ENCODE measurements at regions not wholly inside any gene's neighbourhood (a gene's known extent, or its start where the extent isn't known, plus 50 kb on each side); places are given as distances from the start of the nearest gene placed in this dataset.
"Not testable (repeated sequence)": the region's sequence is repeated elsewhere in the genome, so short reads cannot be mapped to it uniquely, and the experiment has no call there.

DNA sequence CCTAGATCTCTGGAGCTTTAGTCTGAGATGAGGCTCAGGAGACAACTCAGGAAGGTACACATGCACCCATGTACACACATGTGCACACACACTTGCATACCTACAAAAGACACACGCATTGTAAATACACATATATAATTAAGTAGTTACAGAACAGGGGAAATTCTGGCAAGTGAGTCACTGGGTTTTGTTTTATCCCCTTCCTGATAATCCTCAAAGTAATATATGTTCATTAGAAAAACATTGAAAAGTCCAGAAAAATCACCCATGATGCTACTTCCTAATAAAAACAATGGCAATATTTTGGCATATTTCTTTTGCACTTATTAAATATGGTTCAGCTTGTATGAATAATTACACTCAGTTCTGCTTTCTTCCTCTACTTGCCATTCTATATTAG is 115.3 kb upstream of the ECI2 start:
- no peak for DNase-seq

DNA sequence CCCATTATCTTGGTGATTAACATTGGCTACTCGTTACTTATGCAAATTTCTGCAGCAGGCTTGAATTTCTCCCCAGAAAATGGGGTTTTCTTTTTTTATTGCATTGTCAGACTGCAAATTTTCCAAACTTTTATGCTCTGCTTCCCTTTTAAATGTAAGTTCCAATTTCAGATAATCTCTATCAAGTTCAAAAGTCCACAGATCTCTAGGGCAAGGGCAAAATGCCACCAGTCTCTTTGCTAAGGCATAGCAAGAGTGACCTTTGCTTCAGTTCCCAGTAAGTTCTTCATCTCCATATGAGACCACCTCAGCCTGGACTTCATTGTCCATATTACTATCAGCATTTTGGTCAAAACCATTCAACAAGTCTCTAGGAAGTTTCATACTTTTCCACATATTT is 108.5 kb upstream of the ECI2 start:
- DNase-seq, result not testable (repeated sequence)

DNA sequence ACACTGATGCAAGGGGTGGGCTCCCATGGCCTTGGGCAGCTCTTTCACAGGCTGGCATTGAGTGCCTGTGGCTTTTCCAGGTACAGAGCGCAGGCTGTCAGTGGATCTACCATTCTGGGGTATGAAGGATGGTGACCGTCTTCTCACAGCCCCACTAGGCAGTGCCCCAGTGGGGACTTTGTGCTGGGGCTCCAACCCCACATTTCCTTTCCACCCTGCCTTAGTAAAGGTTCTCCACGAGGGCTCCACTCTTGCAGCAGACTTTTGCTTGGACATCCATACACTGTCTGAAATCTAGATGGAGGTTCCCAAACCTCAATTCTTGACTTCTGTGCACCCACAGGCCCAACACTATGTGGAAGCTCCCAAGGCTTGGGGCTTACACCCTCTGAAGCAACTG is 107.9 kb upstream of the ECI2 start:
- DNase-seq, result no peak

- no peak for DNase-seq
Observed at GRCh38 chr6:4242601-4243000, 107.2 kb upstream of the ECI2 start.

DNA sequence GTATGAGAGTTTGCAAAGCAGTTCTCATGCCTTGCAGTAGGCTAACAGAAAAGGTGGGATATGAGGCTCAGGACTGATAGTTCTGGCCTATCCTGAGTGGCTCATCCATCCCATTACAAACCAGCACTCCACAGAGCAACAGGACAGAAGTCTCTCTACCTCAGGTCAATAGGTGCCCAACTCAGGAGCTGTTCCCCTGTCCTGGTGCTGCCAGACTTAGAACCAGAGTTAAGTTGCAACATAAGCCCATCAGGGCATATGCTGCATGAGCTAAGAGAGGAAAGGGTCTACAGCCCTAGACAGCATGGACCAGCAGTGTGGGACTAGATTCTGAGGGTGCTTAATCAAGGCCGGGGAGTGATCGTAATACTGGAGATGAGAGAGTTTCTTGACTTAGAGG is 104.8 kb upstream of the ECI2 start:
- no peak for DNase-seq

DNA sequence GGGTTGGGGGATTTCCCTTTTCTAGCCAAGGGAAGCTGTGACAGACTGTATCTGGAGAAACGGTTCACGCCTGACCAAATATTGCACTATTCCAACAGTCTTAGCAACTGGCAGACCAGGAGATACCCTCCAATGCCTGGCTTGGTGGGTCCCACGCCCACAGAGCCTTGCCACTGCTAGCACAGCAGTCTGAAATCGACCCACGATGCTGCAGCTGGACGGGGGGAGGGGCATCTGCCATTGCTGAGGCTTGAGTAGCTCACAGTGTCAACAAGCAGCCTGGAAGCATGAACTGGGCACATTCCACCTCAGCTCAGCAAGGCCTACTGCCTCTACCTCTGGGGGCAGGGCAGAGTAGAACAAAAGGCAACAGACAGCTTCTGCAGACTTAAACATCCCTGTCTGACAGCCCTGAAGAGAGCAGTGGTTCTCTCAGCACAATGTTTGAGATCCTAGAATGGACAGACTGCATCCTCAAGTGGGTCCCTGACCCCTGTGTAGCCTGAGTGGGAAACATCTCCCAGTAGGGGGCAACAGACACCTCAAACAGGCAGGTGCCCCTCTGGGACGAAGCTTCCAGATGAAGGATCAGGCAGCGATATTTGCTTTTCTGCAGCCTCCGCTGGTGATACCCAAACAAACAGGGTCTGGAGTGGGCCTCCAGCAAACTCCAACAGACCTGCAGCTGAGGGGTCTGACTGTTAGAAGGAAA is 89.9 kb upstream of the ECI2 start:
- DNase-seq, result no peak

DNA sequence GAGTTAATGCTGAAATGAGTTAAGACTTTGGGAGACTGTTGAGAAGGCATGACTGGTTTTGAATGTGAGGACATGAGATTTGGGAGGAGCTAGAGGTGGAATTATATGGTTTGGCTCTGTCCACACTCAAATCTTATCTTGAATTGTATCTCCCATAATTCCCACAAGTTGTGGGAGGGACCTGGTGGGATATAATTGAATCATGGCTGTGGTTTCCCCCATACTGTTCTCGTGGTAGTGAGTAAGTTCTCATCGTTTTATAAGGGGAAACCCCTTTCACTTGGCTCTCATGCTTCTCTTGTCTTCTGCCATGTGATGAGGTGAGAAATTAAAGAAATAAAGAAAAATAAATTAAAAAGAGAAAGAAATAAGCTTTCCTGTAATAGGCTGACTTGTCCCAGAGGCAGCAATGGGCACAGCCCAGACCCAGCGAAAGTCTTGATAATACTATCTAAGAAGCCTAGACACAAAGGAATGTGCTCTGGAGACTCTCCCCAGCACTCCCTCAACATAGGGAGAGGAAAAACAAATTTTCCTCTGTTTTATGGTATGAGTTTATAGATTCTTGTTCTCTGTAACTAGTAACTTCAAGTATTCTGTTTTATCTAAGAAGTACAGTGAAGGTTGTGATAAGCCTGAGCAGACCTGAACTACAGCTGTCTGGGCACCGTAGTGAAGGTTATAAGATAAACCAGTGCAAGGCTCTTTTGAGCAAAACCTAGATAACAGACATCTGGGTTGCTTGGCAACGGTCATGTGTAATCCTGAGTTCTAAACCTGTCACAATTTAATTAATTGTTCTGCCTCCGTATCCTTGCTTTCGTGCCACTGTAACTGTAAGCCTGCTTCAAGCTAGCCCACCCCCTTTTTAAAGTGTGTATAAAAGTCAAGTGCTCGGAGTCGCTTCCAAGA is 88.9 kb upstream of the ECI2 start:
- no peak for DNase-seq

- no peak for DNase-seq
Observed at GRCh38 chr6:4220558-4220957, 85.2 kb upstream of the ECI2 start.

GRCh38 chr6:4218619-4219317 is 83.4 kb upstream of the ECI2 start:
- DNase-seq, result not testable (repeated sequence)

DNA sequence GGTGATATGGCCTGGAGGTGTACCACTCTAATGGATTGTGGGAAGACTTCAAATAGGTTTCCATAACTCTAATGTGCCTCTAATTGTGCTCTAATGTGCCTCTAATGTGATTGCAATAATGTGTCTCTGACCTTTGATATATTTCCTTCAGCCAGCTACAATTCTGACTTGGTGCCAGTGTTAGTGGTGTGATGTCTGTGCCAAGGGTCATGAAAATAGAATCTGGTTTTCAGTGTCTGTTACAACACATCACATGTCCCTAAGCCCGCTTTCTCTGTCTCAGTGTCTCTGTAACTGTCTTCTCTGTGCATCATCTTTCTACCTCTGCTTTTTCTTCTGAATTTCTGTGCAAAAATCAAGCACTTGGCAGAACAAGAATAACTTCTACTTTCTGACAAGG is 77.2 kb upstream of the ECI2 start:
- no peak for DNase-seq

DNA sequence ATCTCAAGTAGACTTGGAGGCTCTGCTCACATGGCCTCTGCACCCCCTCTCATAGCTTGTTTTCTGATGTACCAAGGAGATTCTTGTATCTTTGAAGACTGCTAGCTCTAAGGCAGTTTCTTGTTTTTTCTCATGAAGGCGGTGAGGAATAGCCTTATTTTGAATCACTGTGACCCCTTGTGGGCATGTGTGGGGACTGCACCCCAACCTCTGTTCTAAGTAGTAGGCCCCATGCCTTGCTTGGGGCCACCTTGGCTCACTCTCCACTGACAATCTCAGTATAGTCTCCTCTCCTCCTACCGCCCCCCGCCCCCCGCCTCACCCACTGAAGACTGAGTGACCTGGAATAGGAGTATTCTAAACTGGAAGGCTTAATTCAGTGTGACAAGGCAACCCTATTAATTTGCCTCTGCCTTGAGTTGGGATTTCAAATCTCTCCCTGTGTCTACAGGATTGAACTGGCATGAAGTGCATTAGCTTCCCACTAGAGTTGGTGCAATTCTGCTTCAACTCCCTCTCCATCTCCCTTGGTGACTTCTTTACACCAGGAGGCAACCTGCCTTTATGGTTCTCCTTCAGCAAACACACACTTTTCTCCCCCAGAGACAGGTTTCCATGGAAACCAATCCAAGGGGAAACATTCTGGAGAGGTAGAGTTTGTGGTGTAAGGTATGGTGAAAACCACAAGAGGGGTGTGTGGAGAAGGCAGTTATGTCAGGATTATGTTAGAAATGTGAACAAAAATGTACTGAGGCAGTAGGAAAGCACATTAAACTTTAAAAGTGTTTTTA is 75.4 kb upstream of the ECI2 start:
- DNase-seq, result no peak

- DNase-seq, result no peak
Observed at GRCh38 chr6:4209196-4209595, 73.8 kb upstream of the ECI2 start.

- no peak for DNase-seq
Observed at GRCh38 chr6:4208158-4208557, 72.8 kb upstream of the ECI2 start.

- not testable (repeated sequence) for DNase-seq
Observed at GRCh38 chr6:4203642-4204417, 68.5 kb upstream of the ECI2 start.

DNA sequence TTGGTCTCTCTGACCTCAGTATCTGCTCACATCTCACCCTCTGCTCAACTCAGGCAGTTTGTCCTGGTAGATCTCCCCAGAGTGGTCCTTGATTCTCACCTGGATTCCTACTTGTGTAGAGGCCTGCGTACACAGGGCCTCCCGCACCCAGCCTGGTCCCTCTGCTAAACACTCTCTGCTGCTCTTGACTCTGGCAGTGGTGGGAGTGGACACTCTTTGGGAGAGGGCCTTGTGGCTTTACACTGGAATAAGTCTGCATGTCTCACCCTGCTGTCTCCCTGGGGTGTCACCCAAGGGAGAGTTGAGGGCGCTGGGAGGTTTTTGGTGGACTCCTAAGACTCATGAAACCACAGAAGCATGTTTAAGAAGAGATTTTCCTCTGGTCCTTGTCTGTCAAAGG is 57.3 kb upstream of the ECI2 start:
- no peak for DNase-seq

- DNase-seq, result no peak
Observed at GRCh38 chr6:4192173-4192572, 56.8 kb upstream of the ECI2 start.

DNA sequence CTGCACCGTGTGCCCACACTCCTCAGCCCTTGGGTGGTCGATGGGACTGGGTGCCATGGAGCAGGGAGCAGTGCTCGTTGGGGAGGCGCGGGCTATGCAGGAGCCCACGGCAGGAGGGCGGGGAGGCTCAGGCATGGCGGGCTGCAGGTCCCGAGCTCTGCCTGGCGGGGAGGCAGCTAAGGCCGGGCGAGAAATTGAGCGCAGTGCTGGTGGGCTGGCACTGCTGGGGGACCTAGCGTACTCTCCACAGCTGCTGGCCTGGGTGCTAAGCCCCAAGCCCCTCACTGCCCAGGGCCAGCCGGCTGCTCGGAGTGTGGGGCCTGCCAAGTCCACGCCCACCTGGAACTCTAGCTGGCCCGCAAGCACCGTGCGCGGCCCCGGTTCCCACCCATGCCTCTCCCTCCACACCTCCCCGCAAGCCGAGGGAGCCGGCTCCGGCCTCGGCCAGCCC is 55.9 kb upstream of the ECI2 start:
- DNase-seq, result no peak

GRCh38 chr6:4189249-4189648 is 53.9 kb upstream of the ECI2 start:
- DNase-seq, result no peak

DNA sequence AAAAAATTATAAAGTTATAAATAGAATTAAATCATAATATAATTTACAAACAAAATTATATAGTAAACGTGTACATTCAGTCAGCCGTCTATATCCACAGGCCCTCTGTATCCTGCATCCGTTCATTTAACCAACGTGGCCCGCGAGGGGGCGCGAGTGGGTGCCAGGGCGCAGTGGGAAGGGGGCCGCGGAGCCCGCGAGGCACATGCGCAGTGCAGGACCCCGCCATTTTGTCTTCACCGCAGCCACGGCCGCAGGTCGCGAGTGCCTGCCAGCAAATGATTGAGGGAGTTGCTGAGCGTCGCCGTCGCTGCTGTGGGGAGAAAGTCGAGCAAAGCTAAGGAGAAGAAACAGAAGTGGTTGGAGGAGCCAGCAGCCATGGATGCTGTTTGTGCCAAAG is 53.4 kb upstream of the ECI2 start:
- DNase-seq, result no peak

DNA sequence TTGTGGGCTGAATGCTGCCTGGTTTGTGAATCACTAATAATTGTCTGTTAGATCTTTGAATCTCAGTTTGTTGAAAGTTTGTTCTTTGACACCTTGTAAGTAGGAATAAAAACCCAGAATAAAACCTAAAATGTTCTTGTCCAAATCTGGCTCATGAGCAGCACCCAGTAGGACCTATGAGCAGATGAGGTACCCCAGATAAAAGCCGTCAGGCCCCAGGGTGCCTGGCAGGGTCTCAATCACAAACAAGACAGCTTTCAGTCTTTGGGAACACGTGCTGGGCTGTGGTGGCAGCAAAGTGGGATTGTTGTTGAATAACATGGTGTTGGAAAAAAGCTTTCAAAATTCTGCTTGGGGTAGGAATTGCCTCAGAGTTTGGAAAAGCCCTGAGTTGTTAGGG is 52.1 kb upstream of the ECI2 start:
- no peak for DNase-seq

DNA sequence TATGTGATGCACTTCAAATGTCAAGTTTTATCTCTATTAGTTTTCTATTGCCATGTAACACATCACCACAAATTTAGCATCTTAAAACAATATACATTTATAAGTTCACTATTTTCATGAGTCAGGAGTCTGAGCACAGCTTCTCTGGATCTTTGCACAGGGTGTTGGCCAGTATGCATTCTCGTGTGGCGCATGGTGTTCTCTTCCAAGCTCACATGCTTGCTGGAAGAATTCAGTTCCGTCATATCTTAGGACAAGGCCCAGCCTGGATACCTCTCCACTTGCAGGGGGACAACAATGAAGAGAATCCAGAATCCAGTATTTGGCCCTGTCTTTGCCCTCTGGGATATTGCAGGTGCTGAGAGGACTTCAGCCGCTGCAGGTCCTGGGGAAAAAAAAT is 51.0 kb upstream of the ECI2 start:
- DNase-seq, result no peak

- DNase-seq, result no peak
Observed at GRCh38 chr6:4185846-4186245, 50.5 kb upstream of the ECI2 start.

Data from occipital lobe (tissue), 1 donor.